ENCODE measurements at regions not wholly inside any gene's neighbourhood (a gene's known extent, or its start where the extent isn't known, plus 50 kb on each side); places are given as distances from the start of the nearest gene placed in this dataset.

- TF ChIP-seq CTCF (IDR thresholded peaks at IDR 0.05): no peak
- Mint-ChIP-seq H3K4me1 (ENCODE audit: low read depth) (no peaks in the 10 kb centered on the region), H3K9me3 (no peaks in the 10 kb centered on the region), H3K27me3 (no peaks in the 10 kb centered on the region), H3K4me3 (no peak overlapping the region), H3K27ac (no peak overlapping the region), H3K36me3 (ENCODE audit: low read depth) (no peaks in the 10 kb centered on the region)
- intact Hi-C loops (cut with micrococcal nuclease): no loop called here
- no peak for ATAC-seq
- CTCF ChIA-PET: no interaction called here
- POLR2A ChIA-PET: no interaction called here
- DNase-seq: no peak
These were observed 211.0 kb upstream of the FAR2 start for GRCh38 chr12:28938056-28938455.

GRCh38 chr12:28938581-28939235, 210.4 kb upstream of the FAR2 start:
- CTCF ChIA-PET: interaction anchor here (0.6 kb wide), 1 partner anchor 31 kb away, joined by 3 read pairs; no protein-coding TSS in a partner anchor
- TF ChIP-seq CTCF (IDR thresholded peaks at IDR 0.05): no peak
- H3K4me1 Mint-ChIP-seq (ENCODE audit: low read depth): no peaks in the 10 kb centered on the region

GRCh38 chr12:28939427-28939826, 209.7 kb upstream of the FAR2 start:
- intact Hi-C loops (cut with micrococcal nuclease): no loop called here
- no peaks in the 10 kb centered on the region for H3K36me3 Mint-ChIP-seq (ENCODE audit: low read depth)
- no peak for DNase-seq
- H3K4me3 Mint-ChIP-seq: no peak overlapping the region
- ChIA-PET POLR2A (no interaction called here), CTCF (no interaction called here)
- no peaks in the 10 kb centered on the region for H3K9me3 Mint-ChIP-seq
- H3K27me3 Mint-ChIP-seq: no peaks in the 10 kb centered on the region
- no peak for TF ChIP-seq CTCF (IDR thresholded peaks at IDR 0.05)
- H3K27ac Mint-ChIP-seq: no peak overlapping the region
- no peak for ATAC-seq
- H3K4me1 Mint-ChIP-seq (ENCODE audit: low read depth): no peaks in the 10 kb centered on the region

More at GRCh38 chr12:28938581-28939235, 210.4 kb upstream of the FAR2 start:
- H3K27ac Mint-ChIP-seq: no peak overlapping the region
- DNase-seq: no peak
- POLR2A ChIA-PET: no interaction called here
- H3K4me3 Mint-ChIP-seq: no peak overlapping the region
- H3K9me3 Mint-ChIP-seq: no peaks in the 10 kb centered on the region
- no peaks in the 10 kb centered on the region for H3K27me3 Mint-ChIP-seq
- no peak for ATAC-seq
- intact Hi-C loops (cut with micrococcal nuclease): no loop called here
- H3K36me3 Mint-ChIP-seq (ENCODE audit: low read depth): no peaks in the 10 kb centered on the region

GRCh38 chr12:28941248-28941647, 207.8 kb upstream of the FAR2 start:
- intact Hi-C loops (cut with micrococcal nuclease): no loop called here
- H3K4me1 Mint-ChIP-seq (ENCODE audit: low read depth): no peaks in the 10 kb centered on the region
- CTCF ChIA-PET: no interaction called here

More at GRCh38 chr12:28941248-28941647, 207.8 kb upstream of the FAR2 start:
- TF ChIP-seq CTCF (IDR thresholded peaks at IDR 0.05): no peak
- no peak overlapping the region for H3K27ac Mint-ChIP-seq
- POLR2A ChIA-PET: no interaction called here
- H3K9me3 Mint-ChIP-seq: no peaks in the 10 kb centered on the region
- ATAC-seq: no peak
- no peak for DNase-seq
- H3K27me3 Mint-ChIP-seq: peaks cover 1% of the 10 kb centered on the region
- H3K36me3 Mint-ChIP-seq (ENCODE audit: low read depth): no peaks in the 10 kb centered on the region
- H3K4me3 Mint-ChIP-seq: no peak overlapping the region

All from activated CD8-positive, alpha-beta T cell treated with anti-CD3 and anti-CD28 coated beads for 36 hours (primary cell).